ENCODE measurements at regions not wholly inside any gene's neighbourhood (a gene's known extent, or its start where the extent isn't known, plus 50 kb on each side); places are given as distances from the start of the nearest gene placed in this dataset.

GRCh38 chr13:29683041-29683440 is 87.6 kb upstream of the SLC7A1 start:
- no peak for TF ChIP-seq GATA3 (IDR thresholded peaks at IDR 0.05; ENCODE audit: low read depth, low read length)
- no peak for TF ChIP-seq GATA2 (IDR thresholded peaks at IDR 0.05; ENCODE audit: low read depth, low read length)

GRCh38 chr13:29681864-29682263 is 86.4 kb upstream of the SLC7A1 start:
- TF ChIP-seq GATA3 (IDR thresholded peaks at IDR 0.05; ENCODE audit: low read depth, low read length) (no peak), GATA2 (IDR thresholded peaks at IDR 0.05; ENCODE audit: low read depth, low read length) (no peak)

- TF ChIP-seq GATA2 (IDR thresholded peaks at IDR 0.05; ENCODE audit: low read depth, low read length) (no peak), GATA3 (IDR thresholded peaks at IDR 0.05; ENCODE audit: low read depth, low read length) (no peak)
These were observed 84.0 kb upstream of the SLC7A1 start for GRCh38 chr13:29679396-29680053.

GRCh38 chr13:29677627-29678026 is 82.1 kb upstream of the SLC7A1 start:
- no peak for TF ChIP-seq GATA2 (IDR thresholded peaks at IDR 0.05; ENCODE audit: low read depth, low read length)
- TF ChIP-seq GATA3 (IDR thresholded peaks at IDR 0.05; ENCODE audit: low read depth, low read length): no peak

GRCh38 chr13:29676941-29677452 is 81.5 kb upstream of the SLC7A1 start:
- no peak for TF ChIP-seq GATA2 (IDR thresholded peaks at IDR 0.05; ENCODE audit: low read depth, low read length)

- TF ChIP-seq GATA3 (IDR thresholded peaks at IDR 0.05; ENCODE audit: low read depth, low read length) (no peak), GATA2 (IDR thresholded peaks at IDR 0.05; ENCODE audit: low read depth, low read length) (no peak)
These were observed 81.0 kb upstream of the SLC7A1 start for GRCh38 chr13:29676535-29676934.

GRCh38 chr13:29674532-29674931 is 79.0 kb upstream of the SLC7A1 start:
- TF ChIP-seq GATA2 (IDR thresholded peaks at IDR 0.05; ENCODE audit: low read depth, low read length) (no peak), GATA3 (IDR thresholded peaks at IDR 0.05; ENCODE audit: low read depth, low read length) (no peak)

GRCh38 chr13:29664591-29664990 is 69.1 kb upstream of the SLC7A1 start:
- TF ChIP-seq GATA3 (IDR thresholded peaks at IDR 0.05; ENCODE audit: low read depth, low read length) (no peak), GATA2 (IDR thresholded peaks at IDR 0.05; ENCODE audit: low read depth, low read length) (no peak)

GRCh38 chr13:29654843-29655547 is 59.5 kb upstream of the SLC7A1 start:
- no peak for TF ChIP-seq GATA2 (IDR thresholded peaks at IDR 0.05; ENCODE audit: low read depth, low read length)

- no peak for TF ChIP-seq GATA2 (IDR thresholded peaks at IDR 0.05; ENCODE audit: low read depth, low read length)
These were observed 58.9 kb upstream of the SLC7A1 start for GRCh38 chr13:29654384-29654783.

GRCh38 chr13:29648760-29649159 is 53.3 kb upstream of the SLC7A1 start:
- TF ChIP-seq GATA3 (IDR thresholded peaks at IDR 0.05; ENCODE audit: low read depth, low read length) (no peak), GATA2 (IDR thresholded peaks at IDR 0.05; ENCODE audit: low read depth, low read length) (no peak)
